HG02981 (cell line): ENCODE measurements at regions not wholly inside any gene's neighbourhood (a gene's known extent, or its start where the extent isn't known, plus 50 kb on each side); places are given as distances from the start of the nearest gene placed in this dataset.

ENCODE experiments used
- ATAC-seq: cut with Tn5 transposase; IDR thresholded peaks from one replicate; pipeline ENCODE4 v1.9.1; 2021; ENCODE audit warnings: mild to moderate bottlenecking, moderate library complexity; ENCODE audit not compliant: unreplicated experiment

- no peak for ATAC-seq
Observed at GRCh38 chr14:106838991-106839769, 1312.8 kb downstream of the TMEM121 start.

- no peak for ATAC-seq
Observed at GRCh38 chr14:106840258-106840657, 1313.9 kb downstream of the TMEM121 start.

GRCh38 chr14:106840991-106841390 lies 1314.6 kb downstream of the TMEM121 start:
- ATAC-seq = no peak

GRCh38 chr14:106841701-106842100 lies 1315.3 kb downstream of the TMEM121 start:
- no peak for ATAC-seq

GRCh38 chr14:106842687-106843086 lies 1316.3 kb downstream of the TMEM121 start:
- no peak for ATAC-seq

GRCh38 chr14:106843386-106843785 lies 1317.0 kb downstream of the TMEM121 start:
- ATAC-seq = no peak

GRCh38 chr14:106843951-106844483 lies 1317.6 kb downstream of the TMEM121 start:
- ATAC-seq = no peak

- ATAC-seq = peak; percentile 37
Observed at GRCh38 chr14:106844608-106845285, 1318.4 kb downstream of the TMEM121 start.

GRCh38 chr14:106845286-106846087 lies 1319.1 kb downstream of the TMEM121 start:
- peak; percentile 49 for ATAC-seq

GRCh38 chr14:106846218-106846617 lies 1319.8 kb downstream of the TMEM121 start:
- ATAC-seq = no peak

GRCh38 chr14:106848330-106849121 lies 1322.1 kb downstream of the TMEM121 start:
- no peak for ATAC-seq

- peak; percentile 62 for ATAC-seq
Observed at GRCh38 chr14:106850913-106851825, 1324.8 kb downstream of the TMEM121 start.

- peak; percentile 36 for ATAC-seq
Observed at GRCh38 chr14:106872611-106873446, 1346.4 kb downstream of the TMEM121 start.

GRCh38 chr14:106874350-106874749 lies 1348.0 kb downstream of the TMEM121 start:
- ATAC-seq = no peak

GRCh38 chr14:106875503-106875902 lies 1349.1 kb downstream of the TMEM121 start:
- ATAC-seq = peak; percentile 56

- ATAC-seq = no peak
Observed at GRCh38 chr14:106876711-106877110, 1350.3 kb downstream of the TMEM121 start.

GRCh38 chr14:106877517-106877916 lies 1351.1 kb downstream of the TMEM121 start:
- no peak for ATAC-seq

- ATAC-seq = no peak
Observed at GRCh38 chr14:106879241-106879640, 1352.9 kb downstream of the TMEM121 start.
